ENCODE measurements at regions not wholly inside any gene's neighbourhood (a gene's known extent, or its start where the extent isn't known, plus 50 kb on each side); places are given as distances from the start of the nearest gene placed in this dataset.

GRCh38 chr10:130984686-130985085 lies 326.8 kb downstream of the TCERG1L start:
- TF ChIP-seq CTCF (conservative IDR thresholded peaks at IDR 0.05; ENCODE audit: low read depth, low read length) (no peak), EZH2phosphoT487 (IDR thresholded peaks at IDR 0.05; ENCODE audit: borderline replicate concordance, low read length) (no peak), EZH2 (IDR thresholded peaks at IDR 0.05; ENCODE audit: low read length, unreplicated experiment) (no peak)
